IPS DF 4.7 (cell line): ENCODE measurements at regions not wholly inside any gene's neighbourhood (a gene's known extent, or its start where the extent isn't known, plus 50 kb on each side); places are given as distances from the start of the nearest gene placed in this dataset.
"Not testable (repeated sequence)": the region's sequence is repeated elsewhere in the genome, so short reads cannot be mapped to it uniquely, and the experiment has no call there.

Experiments used
- DNase-seq: peaks from one replicate; pipeline ENCODE4 v3.0.0-alpha.2; 2013; ENCODE audit warnings: low spot score; ENCODE audit errors: extremely low read depth

- not testable (repeated sequence) for DNase-seq
Measured at GRCh38 chr5:125487652-125488051, 741.2 kb upstream of the ZNF608 start.

- no peak for DNase-seq
Measured at GRCh38 chr5:125489146-125489545, 742.7 kb upstream of the ZNF608 start.

GRCh38 chr5:125491986-125492492 lies 745.6 kb upstream of the ZNF608 start:
- no peak for DNase-seq

- no peak for DNase-seq
Measured at GRCh38 chr5:125492977-125493376, 746.5 kb upstream of the ZNF608 start.

- DNase-seq: no peak
Measured at GRCh38 chr5:125496393-125496792, 750.0 kb upstream of the ZNF608 start.

GRCh38 chr5:125497651-125498050 lies 751.2 kb upstream of the ZNF608 start:
- DNase-seq: no peak

- no peak for DNase-seq
Measured at GRCh38 chr5:125499636-125500332, 753.3 kb upstream of the ZNF608 start.

GRCh38 chr5:125501396-125501795 lies 755.0 kb upstream of the ZNF608 start:
- DNase-seq: no peak

GRCh38 chr5:125503946-125504345 lies 757.5 kb upstream of the ZNF608 start:
- no peak for DNase-seq

- DNase-seq: no peak
Measured at GRCh38 chr5:125505115-125505514, 758.7 kb upstream of the ZNF608 start.

GRCh38 chr5:125506124-125506523 lies 759.7 kb upstream of the ZNF608 start:
- no peak for DNase-seq

GRCh38 chr5:125508225-125508624 lies 761.8 kb upstream of the ZNF608 start:
- no peak for DNase-seq

GRCh38 chr5:125510651-125511050 lies 764.2 kb upstream of the ZNF608 start:
- DNase-seq: no peak

- DNase-seq: no peak
Measured at GRCh38 chr5:125517973-125518550, 771.6 kb upstream of the ZNF608 start.

- DNase-seq: no peak
Measured at GRCh38 chr5:125521289-125521688, 774.9 kb upstream of the ZNF608 start.

GRCh38 chr5:125525356-125525755 lies 778.9 kb upstream of the ZNF608 start:
- no peak for DNase-seq

GRCh38 chr5:125526966-125527365 lies 780.5 kb upstream of the ZNF608 start:
- DNase-seq: no peak

- DNase-seq: no peak
Measured at GRCh38 chr5:125528881-125529280, 782.4 kb upstream of the ZNF608 start.

GRCh38 chr5:125530833-125531615 lies 784.6 kb upstream of the ZNF608 start:
- DNase-seq: no peak

GRCh38 chr5:125536095-125536494 lies 789.7 kb upstream of the ZNF608 start:
- no peak for DNase-seq

GRCh38 chr5:125536582-125536981 lies 790.1 kb upstream of the ZNF608 start:
- DNase-seq: no peak

GRCh38 chr5:125537661-125538060 lies 791.2 kb upstream of the ZNF608 start:
- DNase-seq: no peak
